Colonic mucosa (tissue), 4 donors: ENCODE measurements at regions not wholly inside any gene's neighbourhood (a gene's known extent, or its start where the extent isn't known, plus 50 kb on each side); places are given as distances from the start of the nearest gene placed in this dataset.
"Not testable (repeated sequence)": the region's sequence is repeated elsewhere in the genome, so short reads cannot be mapped to it uniquely, and the experiment has no call there.

ENCODE experiments used
- DNase-seq: peaks from one replicate; pipeline ENCODE4 v3.0.0-alpha.2; 2020
- H3K27ac ChIP-seq: fragments of 200-600 bp; one replicate; pipeline ENCODE4 v1.8.0; 2021
- H3K27me3 ChIP-seq: fragments of 200-600 bp; one replicate; pipeline ENCODE4 v1.8.0; 2021
- H3K36me3 ChIP-seq: fragments of 200-600 bp; one replicate; pipeline ENCODE4 v1.8.0; 2021
- H3K4me1 ChIP-seq: fragments of 200-600 bp; one replicate; pipeline ENCODE4 v1.8.0; 2021; ENCODE audit warnings: mild to moderate bottlenecking
- H3K4me3 ChIP-seq: fragments of 200-600 bp; one replicate; pipeline ENCODE4 v1.8.0; 2021
- H3K9ac ChIP-seq, 2 donors: one replicate each; pipeline ENCODE4 v1.7.0; 2013; ENCODE audit warnings: control low read depth in 2 of 2, low read depth in 2 of 2, low read length in 2 of 2
- H3K9me3 ChIP-seq: fragments of 200-600 bp; one replicate; pipeline ENCODE4 v1.8.0; 2021
- CTCF ChIP-seq: fragments of 200-600 bp; IDR thresholded peaks from one replicate; pipeline ENCODE4 v1.8.0; 2022; ENCODE audit warnings: antibody characterized with exemption, mild to moderate bottlenecking
- intact Hi-C: fragments of 100-400 bp; cut with DNase I; formaldehyde crosslinking; loops from one replicate; pipeline ENCODE4 v1.14.1; 2022
- donor health status: healthy.
- donor health status: DM: no; HTN: no; CAD: no.
- donor health status: DM: no; HTN: no; CAD: no.

GRCh38 chr2:175807031-175807873 lies 194.8 kb downstream of the LNPK start:
- no peaks in the 10 kb centered on the region for H3K4me1 ChIP-seq
- no peaks in the 10 kb centered on the region for H3K36me3 ChIP-seq
- H3K27me3 ChIP-seq = no peaks in the 10 kb centered on the region
- DNase-seq = no peak
- H3K27ac ChIP-seq = no peak overlapping the region
- no peak overlapping the region for H3K9ac ChIP-seq
- no peak for TF ChIP-seq CTCF
- H3K4me3 ChIP-seq = no peak overlapping the region
- intact Hi-C loops = no loop called here
- H3K9me3 ChIP-seq = no peaks in the 10 kb centered on the region

GRCh38 chr2:175806570-175806969 lies 195.5 kb downstream of the LNPK start:
- H3K4me1 ChIP-seq = no peaks in the 10 kb centered on the region
- H3K36me3 ChIP-seq = no peaks in the 10 kb centered on the region
- no peaks in the 10 kb centered on the region for H3K9me3 ChIP-seq
- no peak for DNase-seq
- TF ChIP-seq CTCF = no peak
- H3K4me3 ChIP-seq = no peak overlapping the region
- H3K27me3 ChIP-seq = no peaks in the 10 kb centered on the region
- no peak overlapping the region for H3K9ac ChIP-seq
- H3K27ac ChIP-seq = no peak overlapping the region
- intact Hi-C loops = no loop called here

- Histone ChIP-seq H3K9ac (no peak overlapping the region), H3K4me3 (no peak overlapping the region), H3K36me3 (no peaks in the 10 kb centered on the region), H3K9me3 (no peaks in the 10 kb centered on the region), H3K27ac (no peak overlapping the region), H3K27me3 (no peaks in the 10 kb centered on the region), H3K4me1 (no peaks in the 10 kb centered on the region)
- intact Hi-C loops = no loop called here
- DNase-seq = no peak
- TF ChIP-seq CTCF = no peak
Observed at GRCh38 chr2:175806125-175806490, 196.0 kb downstream of the LNPK start.

- Histone ChIP-seq H3K4me1 (no peaks in the 10 kb centered on the region), H3K36me3 (no peaks in the 10 kb centered on the region), H3K27me3 (no peaks in the 10 kb centered on the region), H3K9ac (no peak overlapping the region), H3K4me3 (no peak overlapping the region), H3K27ac (no peak overlapping the region), H3K9me3 (no peaks in the 10 kb centered on the region)
- intact Hi-C loops = no loop called here
- TF ChIP-seq CTCF = no peak
- peak; percentile 50 for DNase-seq
Observed at GRCh38 chr2:175805442-175806124, 196.5 kb downstream of the LNPK start.

- DNase-seq = no peak
- Histone ChIP-seq H3K9ac (no peak overlapping the region), H3K27me3 (no peaks in the 10 kb centered on the region), H3K36me3 (no peaks in the 10 kb centered on the region), H3K4me3 (no peak overlapping the region), H3K4me1 (no peaks in the 10 kb centered on the region), H3K9me3 (no peaks in the 10 kb centered on the region), H3K27ac (no peak overlapping the region)
- intact Hi-C loops = no loop called here
- TF ChIP-seq CTCF = no peak
Observed at GRCh38 chr2:175804122-175804521, 197.9 kb downstream of the LNPK start.

GRCh38 chr2:175796422-175796821 lies 205.6 kb downstream of the LNPK start:
- H3K9me3 ChIP-seq, H3K4me1 ChIP-seq, DNase-seq, H3K9ac ChIP-seq, intact Hi-C loops, H3K36me3 ChIP-seq, H3K27ac ChIP-seq, H3K27me3 ChIP-seq, H3K4me3 ChIP-seq: not testable (repeated sequence)
